HL-60/S4 (cell line): ENCODE measurements at regions not wholly inside any gene's neighbourhood (a gene's known extent, or its start where the extent isn't known, plus 50 kb on each side); places are given as distances from the start of the nearest gene placed in this dataset.

ENCODE experiments used
- in situ Hi-C: fragments of 300-500 bp; cut with MboI; formaldehyde crosslinking; loops from 2 replicates; pipeline ENCODE4 v1.14.3; 2022; ENCODE audit warnings: low sequenced_read_pairs

DNA sequence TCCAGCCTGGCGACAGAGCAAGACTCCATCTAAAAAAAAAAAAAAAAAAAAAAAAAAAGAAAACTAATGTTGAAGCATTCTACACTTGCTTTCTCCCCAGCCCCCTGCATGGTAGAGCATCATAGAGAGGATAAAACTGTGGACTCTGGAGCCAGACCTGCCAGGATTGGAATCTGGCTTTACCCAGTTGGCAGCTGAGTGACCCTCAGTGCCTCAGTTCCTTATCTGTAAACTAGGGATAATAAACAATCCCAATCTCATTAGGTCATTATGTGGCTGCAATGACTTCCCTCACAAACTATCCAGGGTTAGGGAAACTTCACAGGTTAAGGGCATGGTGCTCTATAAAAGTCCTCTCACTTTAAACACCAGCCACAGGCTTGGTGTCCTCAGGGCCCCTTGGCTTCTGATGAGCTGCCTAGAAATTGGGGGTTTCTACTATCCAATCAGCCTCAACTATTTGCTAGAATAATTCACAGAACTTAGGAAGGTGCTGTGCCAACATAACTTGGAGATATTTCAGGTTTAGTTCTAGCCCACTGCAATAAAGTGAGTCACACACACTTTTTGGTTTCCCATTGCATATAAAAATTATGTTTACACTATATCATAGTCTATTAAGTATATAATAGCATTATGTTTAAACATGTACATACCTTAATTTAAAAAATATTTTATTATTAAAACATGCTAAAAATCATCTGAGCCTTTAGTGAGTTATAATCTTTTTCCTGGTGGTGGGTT is 180.5 kb upstream of the B3GALT2 start:
- in situ Hi-C loops, result no loop called here

DNA sequence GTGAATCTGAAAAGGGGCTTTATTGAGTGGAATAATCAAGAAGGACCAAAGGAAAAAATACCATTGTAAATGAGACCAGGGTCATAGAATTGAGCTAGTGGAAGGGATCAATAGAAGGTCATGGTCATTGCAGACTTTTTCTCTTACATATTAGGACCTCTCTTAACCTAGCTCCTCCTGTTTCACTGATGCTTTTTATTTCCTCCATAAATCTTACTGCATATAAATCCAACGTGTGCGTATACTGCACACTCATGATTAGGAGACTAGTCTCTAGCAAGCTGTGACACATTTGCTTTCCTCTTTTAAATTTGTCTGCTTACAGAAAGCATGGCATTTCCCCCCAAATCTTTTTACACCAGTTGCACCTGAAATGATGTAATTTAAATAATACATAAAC is 179.6 kb upstream of the B3GALT2 start:
- in situ Hi-C loops, result no loop called here

DNA sequence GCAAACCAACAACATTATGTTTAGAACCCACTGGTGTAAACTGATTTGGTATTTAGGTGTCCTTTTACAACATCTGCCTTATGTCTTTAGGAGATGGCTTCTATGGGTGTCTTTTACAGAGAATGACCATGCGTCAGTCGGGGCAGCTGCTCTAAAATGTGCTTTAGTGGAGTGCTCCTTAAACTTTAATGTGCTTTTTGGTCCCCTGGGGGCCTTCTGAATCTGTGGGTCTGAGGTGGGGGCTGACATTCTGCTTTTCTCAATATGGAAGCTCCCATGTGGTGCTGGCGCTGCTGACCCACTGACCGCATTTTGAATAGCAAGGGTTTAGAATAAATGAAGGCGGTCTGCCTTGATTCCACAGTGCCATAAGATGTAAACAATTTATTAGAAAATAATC is 173.2 kb upstream of the B3GALT2 start:
- in situ Hi-C loops, result no loop called here

GRCh38 chr1:193358419-193358818 is 172.0 kb upstream of the B3GALT2 start:
- in situ Hi-C loops, result no loop called here

- in situ Hi-C loops, result no loop called here
Measured at GRCh38 chr1:193356249-193356648, 169.8 kb upstream of the B3GALT2 start.

- in situ Hi-C loops, result no loop called here
Measured at GRCh38 chr1:193355626-193356025, 169.2 kb upstream of the B3GALT2 start.

DNA sequence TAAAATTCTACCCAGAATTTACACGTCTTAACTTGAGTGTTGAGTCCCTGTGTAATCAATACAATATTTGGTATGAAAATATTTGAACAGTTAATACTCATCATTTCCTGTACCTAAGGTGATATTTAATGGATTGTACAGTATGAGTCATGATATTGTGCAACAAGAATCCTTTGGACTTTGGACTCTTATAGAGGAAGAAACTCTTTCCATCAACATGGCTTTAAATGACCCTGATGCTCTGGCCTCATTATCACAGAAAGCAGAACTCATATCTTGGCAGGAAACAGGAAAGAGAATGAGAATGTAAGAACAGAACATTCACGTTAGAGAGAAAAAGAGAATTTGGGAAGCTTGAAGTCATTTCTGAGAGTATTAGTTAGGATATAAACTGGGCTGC is 168.8 kb upstream of the B3GALT2 start:
- in situ Hi-C loops, result no loop called here

- in situ Hi-C loops, result no loop called here
Measured at GRCh38 chr1:193348769-193349535, 162.5 kb upstream of the B3GALT2 start.

- in situ Hi-C loops, result no loop called here
Measured at GRCh38 chr1:193348091-193348768, 161.8 kb upstream of the B3GALT2 start.

DNA sequence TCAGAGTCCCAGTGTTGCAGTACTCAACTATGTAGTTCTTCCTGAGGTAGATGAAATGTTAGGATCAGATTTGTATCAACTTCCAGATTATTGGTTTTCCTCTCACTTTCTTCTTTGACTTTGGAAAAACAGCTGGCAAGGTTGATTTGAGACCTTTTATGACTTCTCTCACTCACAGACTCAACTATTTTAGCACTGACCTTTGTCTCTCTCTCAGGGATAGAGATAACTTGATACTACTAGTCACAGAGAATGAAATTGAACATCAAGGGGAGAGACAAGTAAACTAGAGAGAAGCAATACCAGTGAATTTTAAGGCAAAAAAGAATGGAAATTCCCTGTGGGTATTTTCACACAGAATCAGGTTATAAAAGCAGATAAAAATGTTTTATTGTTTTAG is 159.7 kb upstream of the B3GALT2 start:
- in situ Hi-C loops, result no loop called here

GRCh38 chr1:193342811-193343210 is 156.4 kb upstream of the B3GALT2 start:
- in situ Hi-C loops, result no loop called here

DNA sequence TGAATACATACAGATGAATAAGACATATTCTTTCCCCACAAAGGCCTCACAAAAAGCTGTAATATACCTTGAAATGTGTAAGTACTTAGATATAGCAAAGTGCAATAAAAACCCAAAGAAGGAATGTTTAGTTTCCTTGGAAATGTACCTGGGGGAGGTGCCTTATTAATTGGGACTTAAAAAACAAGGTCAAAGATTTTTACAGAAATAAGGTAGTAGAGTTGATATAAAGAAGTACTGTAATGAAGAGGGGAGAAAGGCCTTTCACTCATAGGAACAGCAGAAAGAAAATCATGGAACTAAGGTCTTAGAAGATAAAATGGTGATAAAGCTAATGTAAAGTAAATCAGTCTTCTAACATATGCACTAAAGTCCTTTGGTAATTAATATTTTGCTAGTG is 153.9 kb upstream of the B3GALT2 start:
- in situ Hi-C loops, result no loop called here

GRCh38 chr1:193339401-193339800 is 153.0 kb upstream of the B3GALT2 start:
- in situ Hi-C loops, result no loop called here

- in situ Hi-C loops, result no loop called here
Measured at GRCh38 chr1:193338194-193338593, 151.8 kb upstream of the B3GALT2 start.

- in situ Hi-C loops, result no loop called here
Measured at GRCh38 chr1:193335806-193336428, 149.5 kb upstream of the B3GALT2 start.

DNA sequence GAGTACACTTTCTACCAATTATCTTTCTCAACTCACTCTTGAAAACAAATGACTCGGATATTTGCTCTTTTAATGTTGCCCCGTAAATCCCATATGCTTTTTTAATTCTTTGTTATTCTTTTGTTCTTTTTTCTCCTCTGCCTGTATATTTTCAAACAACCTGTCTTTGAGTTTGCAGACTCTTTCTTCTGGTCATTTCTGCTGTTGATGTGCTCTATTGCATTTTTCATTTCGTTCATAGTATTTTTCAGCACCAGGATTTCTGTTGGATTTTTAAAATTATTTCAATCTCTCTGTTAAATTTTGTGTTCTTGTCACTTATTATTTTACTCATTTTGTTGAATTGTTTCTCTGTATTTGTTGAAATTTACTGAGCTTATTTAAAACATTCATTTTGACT is 146.8 kb upstream of the B3GALT2 start:
- in situ Hi-C loops, result no loop called here

GRCh38 chr1:193326296-193326695 is 139.9 kb upstream of the B3GALT2 start:
- in situ Hi-C loops, result no loop called here

- in situ Hi-C loops, result no loop called here
Measured at GRCh38 chr1:193325771-193326170, 139.4 kb upstream of the B3GALT2 start.

GRCh38 chr1:193325042-193325441 is 138.6 kb upstream of the B3GALT2 start:
- in situ Hi-C loops, result no loop called here

- in situ Hi-C loops, result no loop called here
Measured at GRCh38 chr1:193322211-193322610, 135.8 kb upstream of the B3GALT2 start.

DNA sequence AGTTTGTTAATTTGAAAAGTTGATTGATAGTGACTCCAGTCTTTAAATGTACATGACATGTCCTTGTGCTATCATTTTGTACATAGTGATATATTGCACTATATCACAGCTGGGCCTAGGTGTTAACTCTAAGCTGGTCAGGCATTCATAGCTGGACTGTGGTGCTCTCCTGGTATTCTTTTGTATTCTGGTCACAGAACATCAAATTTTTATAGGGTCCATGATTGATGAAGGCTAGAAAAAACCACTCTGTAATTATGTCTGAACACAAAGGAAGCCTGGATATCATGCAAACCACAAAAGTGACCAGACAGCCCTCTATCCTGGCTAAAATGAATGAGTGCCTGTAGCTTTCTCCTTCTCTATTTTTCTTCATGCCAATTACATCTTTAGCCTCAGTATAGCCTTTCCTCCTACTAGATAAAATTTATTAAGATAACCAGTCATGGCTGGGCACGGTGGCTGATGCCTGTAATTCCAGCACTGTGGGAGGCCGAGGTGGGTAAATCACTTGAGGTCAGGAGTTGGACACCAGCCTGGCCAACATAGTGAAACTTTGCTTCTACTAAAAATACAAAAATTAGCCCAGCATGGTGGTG is 134.9 kb upstream of the B3GALT2 start:
- in situ Hi-C loops, result no loop called here
